ENCODE measurements at regions not wholly inside any gene's neighbourhood (a gene's known extent, or its start where the extent isn't known, plus 50 kb on each side); places are given as distances from the start of the nearest gene placed in this dataset.
A peak's percentile ranks its signal among the peaks of the same experiment; 100 is the strongest.

GRCh38 chr11:115942011-115942410, 437.8 kb upstream of the CADM1 start:
- Histone ChIP-seq H3K79me1 (ENCODE audit: low read depth, low read length) (no peaks in the 10 kb centered on the region), H2BK5ac (ENCODE audit: low read length) (no peak overlapping the region), H4K8ac (ENCODE audit: low read depth, low read length) (no peak overlapping the region), H3K9me3 (replicated peaks in 1 of 2; ENCODE audit: control insufficient read depth in 2 of 2, insufficient read depth in 1 of 2, low read depth in 1 of 2, low read length in 2 of 2) (no peaks in the 10 kb centered on the region), H2AK5ac (ENCODE audit: low read depth, low read length) (no peak overlapping the region), H2BK12ac (ENCODE audit: low read length) (no peak overlapping the region), H3K36me3 (replicated peaks in 1 of 2; ENCODE audit: control insufficient read depth in 2 of 2, insufficient read depth in 2 of 2, low read length in 2 of 2) (no peaks in the 10 kb centered on the region), H2BK15ac (ENCODE audit: low read length) (no peak overlapping the region), H3K9ac (ENCODE audit: low read depth, low read length, poor library complexity) (no peak overlapping the region), H3K4me2 (ENCODE audit: insufficient read depth, low read length, poor library complexity, severe bottlenecking) (no peak overlapping the region), H3K23ac (ENCODE audit: low read depth, low read length, poor library complexity) (no peak overlapping the region), H3K4ac (ENCODE audit: low read length) (no peak overlapping the region), H2AFZ (ENCODE audit: low read length) (no peak overlapping the region), H3K27ac (replicated peaks; ENCODE audit: low read length) (no peak overlapping the region), H3K4me1 (ENCODE audit: control insufficient read depth in 2 of 2, insufficient read depth in 1 of 2, low read depth in 1 of 2, low read length in 2 of 2) (peaks cover 0 to 1% of the 10 kb centered on the region in 2 donors), H4K91ac (ENCODE audit: low read depth, low read length, poor library complexity) (no peak overlapping the region), H3K4me3 (ENCODE audit: low read length in 2 of 2) (no peak overlapping the region), H3K14ac (ENCODE audit: low read length) (no peak overlapping the region), H2BK120ac (ENCODE audit: low read depth, low read length) (no peak overlapping the region), H3K27me3 (ENCODE audit: control insufficient read depth in 3 of 3, insufficient read depth in 3 of 3, low read depth in 1 of 3, low read length in 3 of 3) (peaks cover 0 to 2% (median 0%) of the 10 kb centered on the region in 3 experiments), H3K18ac (ENCODE audit: low read length) (no peak overlapping the region)
- no CpG with 5 or more reads among the region's 2 CpGs for WGBS, 2 donors (ENCODE audit: extremely low coverage in 2 of 2, insufficient read length in 2 of 2, insufficient replicate concordance in 1 of 2)
- DNase-seq (ENCODE audit: low spot score), result no peak

DNA sequence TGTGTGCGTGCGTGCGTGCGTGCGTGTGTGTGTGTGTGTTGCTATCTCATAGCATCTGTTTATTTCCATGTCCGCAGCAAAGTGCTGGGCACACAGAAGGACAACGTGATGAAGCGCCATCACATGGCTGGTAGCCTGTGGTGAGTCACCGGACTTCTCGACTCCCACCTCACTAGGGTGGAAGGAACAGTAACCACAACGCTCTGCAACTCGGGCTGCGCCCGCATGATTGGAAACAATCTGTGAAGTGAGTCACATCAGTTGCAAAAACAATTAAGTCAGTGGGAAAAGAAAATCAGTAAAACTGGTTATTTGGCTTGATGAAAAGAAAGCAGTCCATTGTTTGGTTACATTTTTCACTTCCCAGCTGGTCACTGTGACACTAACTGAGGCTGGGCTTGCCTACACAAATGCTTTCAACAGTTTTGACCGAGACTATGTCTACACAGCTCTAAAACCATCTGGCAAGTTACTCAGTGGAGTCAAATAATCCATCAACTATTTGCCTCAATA, 437.3 kb upstream of the CADM1 start:
- no peak for DNase-seq (ENCODE audit: low spot score)
- Histone ChIP-seq H3K4me1 (ENCODE audit: control insufficient read depth in 2 of 2, insufficient read depth in 1 of 2, low read depth in 1 of 2, low read length in 2 of 2) (peaks cover 0 to 1% of the 10 kb centered on the region in 2 donors), H3K4ac (ENCODE audit: low read length) (no peak overlapping the region), H3K23ac (ENCODE audit: low read depth, low read length, poor library complexity) (no peak overlapping the region), H3K14ac (ENCODE audit: low read length) (no peak overlapping the region), H3K27ac (replicated peaks; ENCODE audit: low read length) (no peak overlapping the region), H2BK12ac (ENCODE audit: low read length) (no peak overlapping the region), H3K36me3 (replicated peaks in 1 of 2; ENCODE audit: control insufficient read depth in 2 of 2, insufficient read depth in 2 of 2, low read length in 2 of 2) (no peaks in the 10 kb centered on the region), H3K4me3 (ENCODE audit: low read length in 2 of 2) (no peak overlapping the region), H2BK15ac (ENCODE audit: low read length) (no peak overlapping the region), H3K27me3 (ENCODE audit: control insufficient read depth in 3 of 3, insufficient read depth in 3 of 3, low read depth in 1 of 3, low read length in 3 of 3) (peaks cover 0 to 2% (median 0%) of the 10 kb centered on the region in 3 experiments), H4K8ac (ENCODE audit: low read depth, low read length) (no peak overlapping the region), H3K79me1 (ENCODE audit: low read depth, low read length) (no peaks in the 10 kb centered on the region), H3K9me3 (replicated peaks in 1 of 2; ENCODE audit: control insufficient read depth in 2 of 2, insufficient read depth in 1 of 2, low read depth in 1 of 2, low read length in 2 of 2) (no peaks in the 10 kb centered on the region), H4K91ac (ENCODE audit: low read depth, low read length, poor library complexity) (no peak overlapping the region), H3K18ac (ENCODE audit: low read length) (peak overlapping the region; percentile 40), H2BK120ac (ENCODE audit: low read depth, low read length) (no peak overlapping the region), H2AK5ac (ENCODE audit: low read depth, low read length) (no peak overlapping the region), H2BK5ac (ENCODE audit: low read length) (no peak overlapping the region), H2AFZ (ENCODE audit: low read length) (no peak overlapping the region), H3K9ac (ENCODE audit: low read depth, low read length, poor library complexity) (no peak overlapping the region), H3K4me2 (ENCODE audit: insufficient read depth, low read length, poor library complexity, severe bottlenecking) (no peak overlapping the region)
- WGBS, 2 donors (ENCODE audit: extremely low coverage in 2 of 2, insufficient read length in 2 of 2, insufficient replicate concordance in 1 of 2), result no CpG with 5 or more reads among the region's 15 CpGs

DNA sequence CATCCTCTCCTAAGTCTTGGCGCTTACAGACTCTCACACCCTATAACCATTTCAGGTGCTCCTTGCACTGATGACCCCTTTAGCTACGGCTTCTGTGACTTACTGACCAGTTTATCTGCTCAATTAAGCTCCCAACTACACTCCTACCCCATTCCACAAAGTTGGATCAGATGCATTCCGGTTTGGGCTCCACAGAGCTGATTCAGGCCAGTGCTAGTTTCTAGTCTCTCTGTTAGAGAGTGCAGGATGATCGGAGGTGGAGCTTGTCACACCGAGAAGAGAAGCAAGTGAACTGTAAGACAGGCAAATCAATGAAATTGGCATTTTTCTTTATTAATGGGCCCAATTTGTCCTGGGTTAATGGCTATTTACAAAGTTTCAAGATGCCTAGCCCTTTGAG, 436.8 kb upstream of the CADM1 start:
- Histone ChIP-seq H3K9ac (ENCODE audit: low read depth, low read length, poor library complexity) (no peak overlapping the region), H3K4me1 (ENCODE audit: control insufficient read depth in 2 of 2, insufficient read depth in 1 of 2, low read depth in 1 of 2, low read length in 2 of 2) (peaks cover 0 to 1% of the 10 kb centered on the region in 2 donors)
- WGBS, 2 donors (ENCODE audit: extremely low coverage in 2 of 2, insufficient read length in 2 of 2, insufficient replicate concordance in 1 of 2), result no CpG with 5 or more reads among the region's 5 CpGs

GRCh38 chr11:115939731-115940421, 435.7 kb upstream of the CADM1 start:
- H3K9ac ChIP-seq (ENCODE audit: low read depth, low read length, poor library complexity), result no peak overlapping the region
- DNase-seq (ENCODE audit: low spot score), result no peak
- no peak overlapping the region for H3K4ac ChIP-seq (ENCODE audit: low read length)
- H3K14ac ChIP-seq (ENCODE audit: low read length), result no peak overlapping the region
- H4K8ac ChIP-seq (ENCODE audit: low read depth, low read length), result no peak overlapping the region
- H2BK12ac ChIP-seq (ENCODE audit: low read length), result no peak overlapping the region
- no peak overlapping the region for H3K18ac ChIP-seq (ENCODE audit: low read length)
- no peak overlapping the region for H2BK120ac ChIP-seq (ENCODE audit: low read depth, low read length)
- H3K79me1 ChIP-seq (ENCODE audit: low read depth, low read length), result no peaks in the 10 kb centered on the region
- H2AFZ ChIP-seq (ENCODE audit: low read length), result no peak overlapping the region
- H3K27ac ChIP-seq (replicated peaks; ENCODE audit: low read length), result no peak overlapping the region
- peaks cover 0 to 2% (median 0%) of the 10 kb centered on the region in 3 experiments for H3K27me3 ChIP-seq (ENCODE audit: control insufficient read depth in 3 of 3, insufficient read depth in 3 of 3, low read depth in 1 of 3, low read length in 3 of 3)
- WGBS, 2 donors (ENCODE audit: extremely low coverage in 2 of 2, insufficient read length in 2 of 2, insufficient replicate concordance in 1 of 2), result no CpG with 5 or more reads among the region's 7 CpGs
- H3K4me1 ChIP-seq (ENCODE audit: control insufficient read depth in 2 of 2, insufficient read depth in 1 of 2, low read depth in 1 of 2, low read length in 2 of 2), result peaks cover 0 to 1% of the 10 kb centered on the region in 2 donors
- H2AK5ac ChIP-seq (ENCODE audit: low read depth, low read length), result no peak overlapping the region
- H3K36me3 ChIP-seq (replicated peaks in 1 of 2; ENCODE audit: control insufficient read depth in 2 of 2, insufficient read depth in 2 of 2, low read length in 2 of 2), result no peaks in the 10 kb centered on the region
- H3K9me3 ChIP-seq (replicated peaks in 1 of 2; ENCODE audit: control insufficient read depth in 2 of 2, insufficient read depth in 1 of 2, low read depth in 1 of 2, low read length in 2 of 2), result no peaks in the 10 kb centered on the region
- no peak overlapping the region for H3K4me2 ChIP-seq (ENCODE audit: insufficient read depth, low read length, poor library complexity, severe bottlenecking)
- H2BK15ac ChIP-seq (ENCODE audit: low read length), result no peak overlapping the region
- H2BK5ac ChIP-seq (ENCODE audit: low read length), result no peak overlapping the region
- peak overlapping the region; percentile 48 for H3K23ac ChIP-seq (ENCODE audit: low read depth, low read length, poor library complexity)
- no peak overlapping the region for H4K91ac ChIP-seq (ENCODE audit: low read depth, low read length, poor library complexity)
- H3K4me3 ChIP-seq (ENCODE audit: low read length in 2 of 2), result no peak overlapping the region

More for the DNA sequence above, 436.8 kb upstream of the CADM1 start:
- Histone ChIP-seq H4K91ac (ENCODE audit: low read depth, low read length, poor library complexity) (no peak overlapping the region), H3K4me3 (ENCODE audit: low read length in 2 of 2) (no peak overlapping the region), H3K4me2 (ENCODE audit: insufficient read depth, low read length, poor library complexity, severe bottlenecking) (no peak overlapping the region), H3K79me1 (ENCODE audit: low read depth, low read length) (no peaks in the 10 kb centered on the region), H2AFZ (ENCODE audit: low read length) (no peak overlapping the region), H2BK120ac (ENCODE audit: low read depth, low read length) (no peak overlapping the region), H4K8ac (ENCODE audit: low read depth, low read length) (no peak overlapping the region), H3K36me3 (replicated peaks in 1 of 2; ENCODE audit: control insufficient read depth in 2 of 2, insufficient read depth in 2 of 2, low read length in 2 of 2) (no peaks in the 10 kb centered on the region), H3K27ac (replicated peaks; ENCODE audit: low read length) (no peak overlapping the region), H3K18ac (ENCODE audit: low read length) (no peak overlapping the region), H3K4ac (ENCODE audit: low read length) (no peak overlapping the region), H3K27me3 (ENCODE audit: control insufficient read depth in 3 of 3, insufficient read depth in 3 of 3, low read depth in 1 of 3, low read length in 3 of 3) (peaks cover 0 to 2% (median 0%) of the 10 kb centered on the region in 3 experiments), H3K9me3 (replicated peaks in 1 of 2; ENCODE audit: control insufficient read depth in 2 of 2, insufficient read depth in 1 of 2, low read depth in 1 of 2, low read length in 2 of 2) (no peaks in the 10 kb centered on the region), H3K14ac (ENCODE audit: low read length) (no peak overlapping the region), H3K23ac (ENCODE audit: low read depth, low read length, poor library complexity) (no peak overlapping the region), H2BK5ac (ENCODE audit: low read length) (no peak overlapping the region), H2BK12ac (ENCODE audit: low read length) (no peak overlapping the region), H2AK5ac (ENCODE audit: low read depth, low read length) (no peak overlapping the region), H2BK15ac (ENCODE audit: low read length) (no peak overlapping the region)
- DNase-seq (ENCODE audit: low spot score), result no peak

Measured in neuronal stem cell (in vitro differentiated cells).